ENCODE measurements at regions not wholly inside any gene's neighbourhood (a gene's known extent, or its start where the extent isn't known, plus 50 kb on each side); places are given as distances from the start of the nearest gene placed in this dataset.

- no TSS peak for BruUV-seq (replicated peaks)
- Histone ChIP-seq H3K27me3 (replicated peaks; ENCODE audit: insufficient read depth, low read depth, low read length, poor library complexity) (peaks cover 28% of the 10 kb centered on the region), H3K4me1 (ENCODE audit: insufficient read depth, low read length, poor library complexity, severe bottlenecking) (no peaks in the 10 kb centered on the region), H3K27ac (ENCODE audit: low read depth, low read length, poor library complexity, severe bottlenecking) (no peak overlapping the region), H3K36me3 (ENCODE audit: insufficient read depth, low read length, poor library complexity, severe bottlenecking) (no peaks in the 10 kb centered on the region), H3K9me3 (ENCODE audit: low read depth, low read length, poor library complexity, severe bottlenecking) (no peaks in the 10 kb centered on the region), H3K4me3 (ENCODE audit: low read depth, low read length, poor library complexity, severe bottlenecking) (no peak overlapping the region)
- ChIA-PET CTCF (no interaction called here), POLR2A (ENCODE audit: low non-redundant PET) (no interaction called here)
- intact Hi-C loops (cut with micrococcal nuclease; ENCODE audit: unreplicated experiment), result no loop called here
- TF ChIP-seq EZH2 (IDR thresholded peaks at IDR 0.05; ENCODE audit: borderline replicate concordance, low read depth, low read length, poor library complexity, severe bottlenecking), result no peak
- TF ChIP-seq, protein P1, sequence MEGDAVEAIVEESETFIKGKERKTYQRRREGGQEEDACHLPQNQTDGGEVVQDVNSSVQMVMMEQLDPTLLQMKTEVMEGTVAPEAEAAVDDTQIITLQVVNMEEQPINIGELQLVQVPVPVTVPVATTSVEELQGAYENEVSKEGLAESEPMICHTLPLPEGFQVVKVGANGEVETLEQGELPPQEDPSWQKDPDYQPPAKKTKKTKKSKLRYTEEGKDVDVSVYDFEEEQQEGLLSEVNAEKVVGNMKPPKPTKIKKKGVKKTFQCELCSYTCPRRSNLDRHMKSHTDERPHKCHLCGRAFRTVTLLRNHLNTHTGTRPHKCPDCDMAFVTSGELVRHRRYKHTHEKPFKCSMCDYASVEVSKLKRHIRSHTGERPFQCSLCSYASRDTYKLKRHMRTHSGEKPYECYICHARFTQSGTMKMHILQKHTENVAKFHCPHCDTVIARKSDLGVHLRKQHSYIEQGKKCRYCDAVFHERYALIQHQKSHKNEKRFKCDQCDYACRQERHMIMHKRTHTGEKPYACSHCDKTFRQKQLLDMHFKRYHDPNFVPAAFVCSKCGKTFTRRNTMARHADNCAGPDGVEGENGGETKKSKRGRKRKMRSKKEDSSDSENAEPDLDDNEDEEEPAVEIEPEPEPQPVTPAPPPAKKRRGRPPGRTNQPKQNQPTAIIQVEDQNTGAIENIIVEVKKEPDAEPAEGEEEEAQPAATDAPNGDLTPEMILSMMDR (conservative IDR thresholded peaks at IDR 0.05; ENCODE audit: low read depth, low read length), result no peak
- no peak for DNase-seq (ENCODE audit: low spot score)
Measured at GRCh38 chr7:156139112-156139511, 326.8 kb upstream of the SHH start.

DNA sequence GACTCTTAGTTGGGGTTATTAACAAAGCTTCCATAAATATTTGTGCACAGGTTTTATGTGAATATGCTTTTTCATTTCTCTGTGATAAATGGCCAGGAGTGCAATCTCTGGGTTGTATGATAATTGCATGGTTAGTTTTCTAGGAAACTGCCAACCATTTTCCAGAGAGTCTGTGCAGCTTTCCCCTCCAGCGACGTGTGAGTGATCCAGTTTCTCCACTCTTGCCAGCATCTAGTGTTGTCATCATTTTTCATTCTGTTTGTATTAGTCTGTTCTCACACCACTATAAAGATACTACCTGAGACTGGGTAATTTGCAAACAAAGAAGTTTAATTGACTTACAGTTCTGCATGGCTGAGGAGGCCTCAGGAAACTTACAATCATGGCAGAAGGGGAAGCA, 319.6 kb upstream of the SHH start:
- BruUV-seq (replicated peaks), result no TSS peak
- no peaks in the 10 kb centered on the region for H3K36me3 ChIP-seq (ENCODE audit: insufficient read depth, low read length, poor library complexity, severe bottlenecking)
- H3K27ac ChIP-seq (ENCODE audit: low read depth, low read length, poor library complexity, severe bottlenecking), result no peak overlapping the region
- ChIA-PET POLR2A (ENCODE audit: low non-redundant PET) (no interaction called here), CTCF (no interaction called here)
- TF ChIP-seq, protein P1 (conservative IDR thresholded peaks at IDR 0.05; ENCODE audit: low read depth, low read length), result no peak
- no peak for TF ChIP-seq EZH2 (IDR thresholded peaks at IDR 0.05; ENCODE audit: borderline replicate concordance, low read depth, low read length, poor library complexity, severe bottlenecking)
- no peaks in the 10 kb centered on the region for H3K9me3 ChIP-seq (ENCODE audit: low read depth, low read length, poor library complexity, severe bottlenecking)
- H3K4me1 ChIP-seq (ENCODE audit: insufficient read depth, low read length, poor library complexity, severe bottlenecking), result no peaks in the 10 kb centered on the region
- intact Hi-C loops (cut with micrococcal nuclease; ENCODE audit: unreplicated experiment), result no loop called here
- no peak for DNase-seq (ENCODE audit: low spot score)
- no peak overlapping the region for H3K4me3 ChIP-seq (ENCODE audit: low read depth, low read length, poor library complexity, severe bottlenecking)
- H3K27me3 ChIP-seq (replicated peaks; ENCODE audit: insufficient read depth, low read depth, low read length, poor library complexity), result peaks cover 28% of the 10 kb centered on the region

GRCh38 chr7:156129522-156129921, 317.3 kb upstream of the SHH start:
- Histone ChIP-seq H3K9me3 (ENCODE audit: low read depth, low read length, poor library complexity, severe bottlenecking) (no peaks in the 10 kb centered on the region), H3K36me3 (ENCODE audit: insufficient read depth, low read length, poor library complexity, severe bottlenecking) (no peaks in the 10 kb centered on the region), H3K4me3 (ENCODE audit: low read depth, low read length, poor library complexity, severe bottlenecking) (no peak overlapping the region), H3K27ac (ENCODE audit: low read depth, low read length, poor library complexity, severe bottlenecking) (no peak overlapping the region), H3K4me1 (ENCODE audit: insufficient read depth, low read length, poor library complexity, severe bottlenecking) (no peaks in the 10 kb centered on the region), H3K27me3 (replicated peaks; ENCODE audit: insufficient read depth, low read depth, low read length, poor library complexity) (peaks cover 40% of the 10 kb centered on the region)
- POLR2A ChIA-PET (ENCODE audit: low non-redundant PET), result no interaction called here
- DNase-seq (ENCODE audit: low spot score), result no peak
- no TSS peak for BruUV-seq (replicated peaks)
- TF ChIP-seq EZH2 (IDR thresholded peaks at IDR 0.05; ENCODE audit: borderline replicate concordance, low read depth, low read length, poor library complexity, severe bottlenecking), result no peak
- TF ChIP-seq, protein P1 (conservative IDR thresholded peaks at IDR 0.05; ENCODE audit: low read depth, low read length), result no peak
- intact Hi-C loops (cut with micrococcal nuclease; ENCODE audit: unreplicated experiment), result no loop called here
- CTCF ChIA-PET, result no interaction called here
